ENCODE measurements at regions not wholly inside any gene's neighbourhood (a gene's known extent, or its start where the extent isn't known, plus 50 kb on each side); places are given as distances from the start of the nearest gene placed in this dataset.
"Not testable (repeated sequence)": the region's sequence is repeated elsewhere in the genome, so short reads cannot be mapped to it uniquely, and the experiment has no call there.

DNA sequence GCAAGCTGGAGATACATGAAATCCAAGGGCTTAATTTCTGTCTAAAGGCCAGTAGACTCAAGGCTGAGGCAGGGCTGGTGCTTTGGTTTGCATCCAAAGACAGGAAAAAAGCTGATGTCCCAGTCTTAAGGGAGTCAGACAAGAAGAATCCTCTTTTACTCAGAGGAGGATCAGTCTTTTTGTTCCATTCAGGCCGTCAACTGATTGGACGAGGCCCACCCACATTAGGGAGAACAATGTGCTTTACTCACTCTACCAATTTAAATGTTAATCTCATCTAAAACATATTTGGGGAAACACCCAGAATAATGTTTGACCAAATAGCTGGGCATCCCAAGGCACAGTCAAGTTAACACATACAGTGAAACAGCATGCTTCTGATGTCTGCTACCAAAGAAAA lies 388.5 kb upstream of the CHRM2 start:
- H3K4me3 ChIP-seq (replicated peaks in 1 of 2; ENCODE audit: low read depth in 2 of 2, low read length in 2 of 2) = no peak overlapping the region
- TF ChIP-seq, protein P1, sequence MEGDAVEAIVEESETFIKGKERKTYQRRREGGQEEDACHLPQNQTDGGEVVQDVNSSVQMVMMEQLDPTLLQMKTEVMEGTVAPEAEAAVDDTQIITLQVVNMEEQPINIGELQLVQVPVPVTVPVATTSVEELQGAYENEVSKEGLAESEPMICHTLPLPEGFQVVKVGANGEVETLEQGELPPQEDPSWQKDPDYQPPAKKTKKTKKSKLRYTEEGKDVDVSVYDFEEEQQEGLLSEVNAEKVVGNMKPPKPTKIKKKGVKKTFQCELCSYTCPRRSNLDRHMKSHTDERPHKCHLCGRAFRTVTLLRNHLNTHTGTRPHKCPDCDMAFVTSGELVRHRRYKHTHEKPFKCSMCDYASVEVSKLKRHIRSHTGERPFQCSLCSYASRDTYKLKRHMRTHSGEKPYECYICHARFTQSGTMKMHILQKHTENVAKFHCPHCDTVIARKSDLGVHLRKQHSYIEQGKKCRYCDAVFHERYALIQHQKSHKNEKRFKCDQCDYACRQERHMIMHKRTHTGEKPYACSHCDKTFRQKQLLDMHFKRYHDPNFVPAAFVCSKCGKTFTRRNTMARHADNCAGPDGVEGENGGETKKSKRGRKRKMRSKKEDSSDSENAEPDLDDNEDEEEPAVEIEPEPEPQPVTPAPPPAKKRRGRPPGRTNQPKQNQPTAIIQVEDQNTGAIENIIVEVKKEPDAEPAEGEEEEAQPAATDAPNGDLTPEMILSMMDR (IDR thresholded peaks at IDR 0.05; ENCODE audit: low read depth, low read length) = no peak
- DNase-seq (ENCODE audit: low read depth in 2 of 2) = no peak

DNA sequence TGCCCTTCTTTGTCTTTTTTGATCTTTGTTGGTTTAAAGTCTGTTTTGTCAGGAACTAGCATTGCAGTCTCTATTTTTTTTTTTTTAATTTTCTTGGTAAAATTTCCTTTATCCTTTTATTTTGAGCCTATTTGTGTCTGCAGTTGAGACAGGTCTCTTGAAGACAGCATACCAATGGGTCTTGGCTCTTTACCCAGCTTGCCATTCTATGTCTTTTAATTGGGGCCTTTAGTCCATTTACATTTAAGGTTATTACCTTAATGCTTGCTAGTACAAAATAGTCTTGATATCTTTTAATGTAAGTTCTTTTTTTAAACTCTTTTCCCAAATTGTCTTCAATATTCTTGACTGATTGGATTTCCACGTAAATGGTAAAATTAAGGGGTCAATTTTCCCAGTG lies 398.3 kb upstream of the CHRM2 start:
- DNase-seq (ENCODE audit: low read depth in 2 of 2) = no peak
- TF ChIP-seq, protein P1 (IDR thresholded peaks at IDR 0.05; ENCODE audit: low read depth, low read length) = no peak
- H3K4me3 ChIP-seq (replicated peaks in 1 of 2; ENCODE audit: low read depth in 2 of 2, low read length in 2 of 2) = no peak overlapping the region

DNA sequence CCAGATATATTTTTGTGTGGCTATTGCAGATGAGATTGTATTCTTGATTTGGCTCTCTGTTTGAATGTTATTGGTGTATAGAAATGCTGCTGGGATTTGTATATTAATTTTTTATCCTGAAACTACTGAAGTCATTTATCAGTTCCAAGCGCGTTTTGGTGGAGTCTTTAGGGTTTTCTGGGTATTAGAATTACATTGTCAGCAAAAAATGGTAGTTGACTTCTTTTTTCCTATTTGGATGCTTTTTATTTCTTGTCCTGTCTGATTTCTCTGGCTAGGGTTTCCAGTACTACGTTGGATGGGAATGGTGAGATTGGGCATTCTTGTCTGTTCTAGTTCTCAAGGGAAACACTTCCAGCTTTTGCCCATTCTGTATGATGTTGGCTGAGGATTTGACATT lies 415.5 kb upstream of the CHRM2 start:
- TF ChIP-seq, protein P1 (IDR thresholded peaks at IDR 0.05; ENCODE audit: low read depth, low read length) = no peak
- DNase-seq (ENCODE audit: low read depth in 2 of 2) = no peak
- H3K4me3 ChIP-seq (replicated peaks in 1 of 2; ENCODE audit: low read depth in 2 of 2, low read length in 2 of 2) = no peak overlapping the region

DNA sequence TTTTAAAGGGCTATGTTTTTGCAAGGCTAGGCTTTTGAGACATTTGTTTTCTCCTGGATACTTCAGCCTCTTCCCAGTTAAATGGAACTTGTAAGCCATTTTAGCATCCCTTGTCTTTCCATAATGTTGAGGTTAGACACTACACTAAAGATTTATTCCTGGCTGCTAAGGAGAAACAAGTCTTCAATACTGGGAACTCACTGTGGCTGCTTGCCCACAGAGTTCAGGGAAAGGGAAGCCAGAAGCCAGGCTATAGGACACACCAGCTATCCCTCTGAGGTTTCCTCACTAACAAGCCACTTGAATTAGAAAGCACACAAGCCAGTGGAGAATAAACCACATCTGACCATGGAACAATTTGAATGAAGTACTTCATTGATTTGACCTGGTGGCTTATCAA lies 421.7 kb upstream of the CHRM2 start:
- H3K4me3 ChIP-seq (replicated peaks in 1 of 2; ENCODE audit: low read depth in 2 of 2, low read length in 2 of 2) = no peak overlapping the region
- TF ChIP-seq, protein P1 (IDR thresholded peaks at IDR 0.05; ENCODE audit: low read depth, low read length) = no peak
- no peak for DNase-seq (ENCODE audit: low read depth in 2 of 2)

DNA sequence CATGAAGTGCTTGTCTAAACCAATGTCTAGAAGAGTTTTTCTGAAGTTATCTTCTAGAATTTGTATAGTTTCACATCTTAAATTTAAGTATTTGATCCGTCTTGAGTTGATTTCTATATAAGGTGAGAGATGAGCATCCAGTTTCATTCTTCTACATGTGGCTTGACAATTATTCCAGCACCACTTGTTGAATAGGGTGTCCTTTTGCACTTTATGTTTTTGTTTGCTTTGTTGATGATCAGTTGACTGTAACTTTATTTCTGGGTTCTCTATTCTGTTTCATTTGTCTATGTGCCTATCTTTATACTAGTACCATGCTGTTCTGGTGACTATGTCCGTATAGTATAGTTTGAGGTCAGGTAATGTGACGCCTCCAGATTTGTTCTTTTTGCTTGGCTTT lies 426.6 kb upstream of the CHRM2 start:
- TF ChIP-seq, protein P1 (IDR thresholded peaks at IDR 0.05; ENCODE audit: low read depth, low read length) = no peak
- no peak for DNase-seq (ENCODE audit: low read depth in 2 of 2)
- no peak overlapping the region for H3K4me3 ChIP-seq (replicated peaks in 1 of 2; ENCODE audit: low read depth in 2 of 2, low read length in 2 of 2)

DNA sequence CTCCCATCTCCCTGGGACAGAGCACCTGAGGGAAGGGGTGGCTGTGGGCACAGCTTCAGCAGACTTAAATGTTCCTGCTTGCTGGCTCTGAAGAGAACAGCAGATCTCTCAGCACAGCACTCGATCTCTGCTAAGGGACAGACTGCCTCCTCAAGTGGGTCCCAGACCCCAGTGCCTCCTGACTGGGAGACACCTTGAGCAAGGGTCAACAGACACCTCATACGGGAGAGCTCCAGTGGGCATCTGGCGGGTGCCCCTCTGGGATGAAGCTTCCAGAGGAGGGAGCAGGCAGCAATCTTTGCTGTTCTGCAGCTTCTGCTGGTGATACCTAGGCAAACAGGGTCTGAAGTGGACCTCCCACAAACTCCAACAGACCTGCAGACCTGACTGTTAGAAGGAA lies 436.7 kb upstream of the CHRM2 start:
- H3K4me3 ChIP-seq (replicated peaks in 1 of 2; ENCODE audit: low read depth in 2 of 2, low read length in 2 of 2); DNase-seq (ENCODE audit: low read depth in 2 of 2): not testable (repeated sequence)

DNA sequence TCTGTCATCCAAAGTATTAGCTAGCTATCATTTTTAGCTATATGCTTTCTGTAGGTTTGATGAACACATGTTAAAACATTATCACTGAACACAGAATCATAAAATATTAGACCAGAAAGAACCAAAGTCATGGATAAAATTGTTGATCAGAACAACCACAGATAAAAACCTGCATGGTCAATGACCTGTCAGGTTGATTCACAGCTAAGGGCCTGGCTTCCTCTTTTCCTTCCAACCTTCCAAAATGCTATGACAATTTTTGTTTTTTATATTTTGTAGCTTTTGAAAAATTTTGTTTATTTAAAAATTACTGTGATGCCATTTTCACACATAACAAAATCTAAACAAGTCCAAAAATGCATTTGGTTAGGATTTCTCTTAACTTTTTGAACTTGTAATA lies 444.4 kb upstream of the CHRM2 start:
- no peak overlapping the region for H3K4me3 ChIP-seq (replicated peaks in 1 of 2; ENCODE audit: low read depth in 2 of 2, low read length in 2 of 2)
- no peak for DNase-seq (ENCODE audit: low read depth in 2 of 2)
- TF ChIP-seq, protein P1 (IDR thresholded peaks at IDR 0.05; ENCODE audit: low read depth, low read length) = no peak

DNA sequence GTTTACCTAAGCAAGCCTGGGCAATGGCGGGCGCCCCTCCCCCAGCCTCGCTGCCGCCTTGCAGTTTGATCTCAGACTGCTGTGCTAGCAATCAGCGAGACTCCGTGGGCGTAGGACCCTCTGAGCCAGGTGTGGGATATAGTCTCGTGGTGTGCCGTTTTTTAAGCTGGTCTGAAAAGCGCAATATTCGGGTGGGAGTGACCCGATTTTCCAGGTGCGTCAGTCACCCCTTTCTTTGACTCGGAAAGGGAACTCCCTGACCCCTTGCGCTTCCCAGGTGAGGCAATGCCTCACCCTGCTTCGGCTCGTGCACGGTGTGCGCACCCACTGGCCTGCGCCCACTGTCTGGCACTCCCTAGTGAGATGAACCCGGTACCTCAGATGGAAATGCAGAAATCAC lies 442.6 kb upstream of the MTPN start:
- not testable (repeated sequence) for DNase-seq (ENCODE audit: low read depth in 2 of 2); H3K4me3 ChIP-seq (replicated peaks in 1 of 2; ENCODE audit: low read depth in 2 of 2, low read length in 2 of 2)
